ENCODE measurements at regions not wholly inside any gene's neighbourhood (a gene's known extent, or its start where the extent isn't known, plus 50 kb on each side); places are given as distances from the start of the nearest gene placed in this dataset.

DNA sequence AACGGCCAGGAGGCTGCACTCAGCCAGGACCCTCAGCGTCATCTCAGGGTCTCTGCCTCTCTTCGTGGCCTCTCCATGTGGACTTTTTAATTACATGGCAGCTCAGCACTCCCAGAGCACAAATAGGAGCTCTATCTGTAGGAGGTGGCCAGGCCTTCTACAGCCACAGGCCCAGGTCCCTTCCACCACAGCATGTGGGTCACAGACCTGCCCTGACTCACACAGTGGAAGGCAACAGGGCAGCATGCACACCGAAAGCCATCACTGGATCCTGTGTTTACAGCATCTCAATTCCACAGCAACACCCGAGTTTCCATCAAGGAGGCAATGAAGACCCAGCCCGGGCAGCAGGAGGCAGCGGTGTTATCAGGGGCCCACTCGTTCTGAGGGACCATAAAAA is 65.8 kb upstream of the CD93 start:
- TF ChIP-seq, protein P1, sequence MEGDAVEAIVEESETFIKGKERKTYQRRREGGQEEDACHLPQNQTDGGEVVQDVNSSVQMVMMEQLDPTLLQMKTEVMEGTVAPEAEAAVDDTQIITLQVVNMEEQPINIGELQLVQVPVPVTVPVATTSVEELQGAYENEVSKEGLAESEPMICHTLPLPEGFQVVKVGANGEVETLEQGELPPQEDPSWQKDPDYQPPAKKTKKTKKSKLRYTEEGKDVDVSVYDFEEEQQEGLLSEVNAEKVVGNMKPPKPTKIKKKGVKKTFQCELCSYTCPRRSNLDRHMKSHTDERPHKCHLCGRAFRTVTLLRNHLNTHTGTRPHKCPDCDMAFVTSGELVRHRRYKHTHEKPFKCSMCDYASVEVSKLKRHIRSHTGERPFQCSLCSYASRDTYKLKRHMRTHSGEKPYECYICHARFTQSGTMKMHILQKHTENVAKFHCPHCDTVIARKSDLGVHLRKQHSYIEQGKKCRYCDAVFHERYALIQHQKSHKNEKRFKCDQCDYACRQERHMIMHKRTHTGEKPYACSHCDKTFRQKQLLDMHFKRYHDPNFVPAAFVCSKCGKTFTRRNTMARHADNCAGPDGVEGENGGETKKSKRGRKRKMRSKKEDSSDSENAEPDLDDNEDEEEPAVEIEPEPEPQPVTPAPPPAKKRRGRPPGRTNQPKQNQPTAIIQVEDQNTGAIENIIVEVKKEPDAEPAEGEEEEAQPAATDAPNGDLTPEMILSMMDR (IDR thresholded peaks at IDR 0.05; ENCODE audit: insufficient read depth, low read length, poor library complexity, severe bottlenecking) = no peak
- Histone ChIP-seq H3K4me3 (replicated peaks; ENCODE audit: low read depth, low read length) (no peak overlapping the region), H3K36me3 (ENCODE audit: control insufficient read depth, insufficient read depth, low read length) (no peaks in the 10 kb centered on the region), H3K27me3 (replicated peaks; ENCODE audit: control insufficient read depth, insufficient read depth, low read length) (no peaks in the 10 kb centered on the region)
- DNase-seq (ENCODE audit: extremely low read depth, insufficient read length) = no peak

DNA sequence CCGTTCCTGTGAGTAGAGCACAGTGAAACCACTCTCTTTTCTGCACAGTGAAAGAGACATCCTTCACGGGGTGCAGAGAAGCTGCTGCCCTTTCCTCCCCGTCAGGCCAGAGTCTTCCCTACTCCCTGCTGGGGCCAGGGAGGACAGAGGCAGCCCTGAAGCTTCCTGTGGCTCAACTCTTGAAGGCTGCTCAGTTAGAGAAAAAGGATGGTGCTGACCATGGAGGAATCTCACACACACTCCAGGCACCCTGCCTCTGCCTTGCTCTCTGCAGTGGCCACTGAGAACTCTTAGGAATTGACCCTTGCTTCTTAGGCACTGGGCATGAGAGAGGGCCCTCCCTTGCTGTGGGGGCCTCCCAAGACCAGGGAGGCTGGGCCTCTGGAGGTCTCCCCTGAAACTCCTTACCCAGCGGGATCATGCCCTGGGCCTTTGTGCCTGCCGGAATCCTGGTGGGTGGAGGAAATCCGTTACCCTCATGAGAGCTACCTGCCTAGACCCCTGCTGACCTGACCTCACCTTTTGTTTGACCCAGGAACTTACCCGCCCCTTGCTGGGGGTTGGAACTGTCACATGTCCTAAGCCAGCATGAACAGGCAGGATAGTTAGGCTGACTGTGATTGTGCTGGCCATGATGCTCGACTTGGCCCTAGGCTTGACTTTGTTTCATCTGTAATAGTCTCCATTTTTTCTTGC is 65.0 kb upstream of the CD93 start:
- Histone ChIP-seq H3K27me3 (replicated peaks; ENCODE audit: control insufficient read depth, insufficient read depth, low read length) (no peaks in the 10 kb centered on the region), H3K4me3 (replicated peaks; ENCODE audit: low read depth, low read length) (no peak overlapping the region), H3K36me3 (ENCODE audit: control insufficient read depth, insufficient read depth, low read length) (no peaks in the 10 kb centered on the region)
- no peak for DNase-seq (ENCODE audit: extremely low read depth, insufficient read length)
- TF ChIP-seq, protein P1 (IDR thresholded peaks at IDR 0.05; ENCODE audit: insufficient read depth, low read length, poor library complexity, severe bottlenecking) = no peak

DNA sequence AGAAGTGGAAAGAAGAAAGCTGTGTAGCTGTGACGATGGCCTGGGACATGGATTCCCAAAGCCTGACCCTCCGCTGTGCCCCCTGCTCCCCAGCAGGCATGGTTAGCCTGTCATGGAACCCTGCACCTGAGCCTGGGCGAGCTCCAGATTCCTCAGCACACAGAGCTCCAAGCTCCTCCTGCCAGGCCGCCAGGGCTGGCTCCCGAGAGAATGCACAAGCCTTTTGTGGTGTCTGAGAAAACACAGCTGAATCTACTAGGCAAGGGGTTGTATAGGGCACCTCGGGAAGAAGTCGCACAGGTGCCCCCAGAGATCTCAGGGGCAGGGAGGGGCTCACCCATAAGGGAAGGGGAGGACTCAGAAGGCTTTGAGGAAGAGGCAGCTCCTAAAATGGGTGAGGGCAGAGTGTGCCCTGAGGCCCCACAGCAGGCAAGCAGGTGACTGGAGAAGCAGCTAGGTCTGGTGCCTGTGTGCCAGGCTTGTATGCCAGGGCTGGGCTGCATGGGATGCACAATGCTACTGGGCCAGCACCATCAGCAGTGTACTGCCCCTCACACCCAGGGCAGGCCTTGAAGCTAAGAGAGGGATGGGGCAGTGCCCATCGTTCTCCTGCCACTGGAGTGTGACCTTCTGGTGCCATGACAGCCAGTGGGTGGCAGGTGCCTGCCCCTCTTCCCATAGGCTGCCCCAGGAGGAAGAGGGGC is 64.3 kb upstream of the CD93 start:
- Histone ChIP-seq H3K36me3 (ENCODE audit: control insufficient read depth, insufficient read depth, low read length) (no peaks in the 10 kb centered on the region), H3K27me3 (replicated peaks; ENCODE audit: control insufficient read depth, insufficient read depth, low read length) (no peaks in the 10 kb centered on the region), H3K4me3 (replicated peaks; ENCODE audit: low read depth, low read length) (no peak overlapping the region)
- TF ChIP-seq, protein P1 (IDR thresholded peaks at IDR 0.05; ENCODE audit: insufficient read depth, low read length, poor library complexity, severe bottlenecking) = no peak
- no peak for DNase-seq (ENCODE audit: extremely low read depth, insufficient read length)

DNA sequence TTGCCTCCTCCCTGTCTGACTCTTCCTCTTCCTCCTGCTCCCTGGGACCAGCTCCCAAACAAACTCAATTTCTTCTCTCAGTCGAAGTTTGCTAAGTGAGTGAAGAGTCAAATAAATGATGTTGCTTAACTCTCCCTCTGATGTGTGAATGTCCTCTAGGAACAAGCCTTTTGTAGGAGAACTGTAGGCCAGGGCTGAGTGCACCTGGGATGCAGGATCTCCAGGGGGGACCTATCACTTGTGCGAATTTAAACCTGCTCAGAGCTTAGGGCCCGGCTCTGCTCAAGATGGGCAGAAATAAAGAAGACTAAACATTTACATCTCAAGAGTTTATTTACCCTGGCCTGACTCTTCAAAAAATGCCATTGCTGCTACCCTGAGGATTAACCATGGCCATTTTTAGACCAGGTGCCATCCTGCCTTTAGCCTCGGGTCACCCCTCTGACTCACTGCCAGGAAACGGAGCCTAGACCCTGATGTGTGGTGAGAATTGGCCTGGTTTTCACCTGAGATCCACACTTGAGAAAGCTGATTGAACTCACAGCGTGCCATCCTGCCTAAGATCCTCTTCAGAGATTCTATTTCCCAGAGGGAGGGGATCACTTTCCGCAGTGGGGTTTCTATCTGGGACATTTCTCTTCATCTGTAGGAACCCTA is 63.6 kb upstream of the CD93 start:
- H3K27me3 ChIP-seq (replicated peaks; ENCODE audit: control insufficient read depth, insufficient read depth, low read length) = no peaks in the 10 kb centered on the region
- TF ChIP-seq, protein P1 (IDR thresholded peaks at IDR 0.05; ENCODE audit: insufficient read depth, low read length, poor library complexity, severe bottlenecking) = no peak
- H3K4me3 ChIP-seq (replicated peaks; ENCODE audit: low read depth, low read length) = no peak overlapping the region
- DNase-seq (ENCODE audit: extremely low read depth, insufficient read length) = no peak
- no peaks in the 10 kb centered on the region for H3K36me3 ChIP-seq (ENCODE audit: control insufficient read depth, insufficient read depth, low read length)

DNA sequence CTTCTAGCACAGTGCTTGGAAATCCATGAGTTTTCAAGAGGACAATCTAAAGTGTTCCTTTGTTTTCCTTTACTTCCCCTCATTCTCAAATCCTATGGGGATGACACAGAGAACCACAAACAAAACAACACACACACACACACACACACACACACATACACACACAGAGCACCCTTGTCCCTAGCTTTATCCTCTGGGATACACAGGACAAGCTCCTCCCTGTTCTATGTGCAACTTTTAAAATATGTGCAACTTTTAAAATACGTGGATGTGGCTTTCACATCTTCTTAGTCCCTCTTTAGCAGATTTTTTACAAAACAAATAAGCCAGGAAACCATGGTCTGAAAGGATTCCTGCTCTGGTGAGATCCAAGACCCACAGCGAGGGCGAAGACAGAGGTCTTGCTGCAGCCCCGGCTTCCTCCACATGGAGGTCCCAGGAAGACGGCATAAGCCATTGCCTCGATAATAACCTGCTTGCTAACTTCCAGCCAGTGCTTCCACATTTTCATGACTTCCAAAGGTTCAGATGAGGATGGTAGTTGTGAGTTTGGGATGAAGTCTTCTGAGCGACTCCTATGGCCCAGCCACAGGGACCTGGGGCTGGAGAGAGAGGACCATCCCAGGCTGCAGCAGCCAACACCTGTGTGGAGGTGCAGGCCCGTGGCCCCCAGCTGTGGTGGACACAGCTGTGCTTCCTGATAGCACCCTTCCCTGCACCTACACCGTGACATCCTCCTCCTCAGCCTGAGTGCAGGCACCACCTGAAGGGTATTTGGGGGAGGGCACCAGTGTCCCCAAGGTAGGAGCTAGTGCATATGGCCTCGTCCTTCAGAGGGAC is 62.8 kb upstream of the CD93 start:
- DNase-seq (ENCODE audit: extremely low read depth, insufficient read length) = no peak

More for the DNA sequence above, 62.8 kb upstream of the CD93 start:
- TF ChIP-seq, protein P1 (IDR thresholded peaks at IDR 0.05; ENCODE audit: insufficient read depth, low read length, poor library complexity, severe bottlenecking) = no peak
- H3K36me3 ChIP-seq (ENCODE audit: control insufficient read depth, insufficient read depth, low read length) = no peaks in the 10 kb centered on the region
- H3K4me3 ChIP-seq (replicated peaks; ENCODE audit: low read depth, low read length) = no peak overlapping the region
- no peaks in the 10 kb centered on the region for H3K27me3 ChIP-seq (replicated peaks; ENCODE audit: control insufficient read depth, insufficient read depth, low read length)
